ENCODE measurements at regions not wholly inside any gene's neighbourhood (a gene's known extent, or its start where the extent isn't known, plus 50 kb on each side); places are given as distances from the start of the nearest gene placed in this dataset.
"Not testable (repeated sequence)": the region's sequence is repeated elsewhere in the genome, so short reads cannot be mapped to it uniquely, and the experiment has no call there.

DNA sequence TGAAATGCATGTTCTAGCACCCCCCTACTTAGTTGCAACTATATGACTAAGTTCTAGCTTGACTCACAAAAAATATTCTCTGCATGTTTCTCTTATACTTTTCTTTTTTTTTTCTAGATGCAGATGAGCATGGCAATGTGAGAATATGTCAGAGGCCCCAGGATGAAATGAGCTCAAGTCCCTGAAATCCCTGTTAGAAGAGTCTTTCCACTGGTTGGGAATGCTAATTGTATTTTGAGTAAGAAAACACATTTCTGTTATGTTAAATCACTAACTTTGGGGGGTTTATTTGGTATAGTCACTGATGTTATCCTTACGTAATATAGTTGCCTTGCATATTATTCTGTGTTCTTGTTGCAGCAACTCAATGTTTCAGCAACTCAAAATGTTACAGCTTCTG, 306.1 kb upstream of the CCDC179 start:
- Mint-ChIP-seq H3K4me1 (no peaks in the 10 kb centered on the region), H3K36me3 (no peaks in the 10 kb centered on the region), H3K4me3 (no peak overlapping the region), H3K27ac (no peak overlapping the region), H3K27me3 (no peaks in the 10 kb centered on the region), H3K9me3 (no peaks in the 10 kb centered on the region)

DNA sequence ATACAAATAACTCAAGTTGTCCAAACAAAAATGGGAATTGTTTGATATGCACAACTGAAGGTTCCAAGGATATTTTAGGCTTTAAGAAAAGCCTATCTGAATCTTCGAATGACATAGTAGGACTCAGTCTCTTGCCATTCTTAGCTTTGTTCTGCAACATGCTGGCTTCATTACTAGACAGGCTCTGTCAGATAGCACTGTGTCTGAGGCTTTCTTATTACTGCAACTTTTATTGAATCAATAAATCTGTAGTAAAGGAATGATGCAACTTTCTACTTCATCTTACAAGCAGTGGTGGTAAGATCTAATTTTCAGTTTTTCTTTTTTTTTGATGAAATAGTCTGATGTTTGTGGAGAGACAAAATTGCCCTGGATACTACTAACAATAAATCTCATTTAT, 319.3 kb upstream of the CCDC179 start:
- no peaks in the 10 kb centered on the region for H3K9me3 Mint-ChIP-seq
- H3K36me3 Mint-ChIP-seq: peaks cover 5% of the 10 kb centered on the region
- H3K27ac Mint-ChIP-seq: no peak overlapping the region
- no peak overlapping the region for H3K4me3 Mint-ChIP-seq
- H3K27me3 Mint-ChIP-seq: no peaks in the 10 kb centered on the region
- H3K4me1 Mint-ChIP-seq: peaks cover 4% of the 10 kb centered on the region

DNA sequence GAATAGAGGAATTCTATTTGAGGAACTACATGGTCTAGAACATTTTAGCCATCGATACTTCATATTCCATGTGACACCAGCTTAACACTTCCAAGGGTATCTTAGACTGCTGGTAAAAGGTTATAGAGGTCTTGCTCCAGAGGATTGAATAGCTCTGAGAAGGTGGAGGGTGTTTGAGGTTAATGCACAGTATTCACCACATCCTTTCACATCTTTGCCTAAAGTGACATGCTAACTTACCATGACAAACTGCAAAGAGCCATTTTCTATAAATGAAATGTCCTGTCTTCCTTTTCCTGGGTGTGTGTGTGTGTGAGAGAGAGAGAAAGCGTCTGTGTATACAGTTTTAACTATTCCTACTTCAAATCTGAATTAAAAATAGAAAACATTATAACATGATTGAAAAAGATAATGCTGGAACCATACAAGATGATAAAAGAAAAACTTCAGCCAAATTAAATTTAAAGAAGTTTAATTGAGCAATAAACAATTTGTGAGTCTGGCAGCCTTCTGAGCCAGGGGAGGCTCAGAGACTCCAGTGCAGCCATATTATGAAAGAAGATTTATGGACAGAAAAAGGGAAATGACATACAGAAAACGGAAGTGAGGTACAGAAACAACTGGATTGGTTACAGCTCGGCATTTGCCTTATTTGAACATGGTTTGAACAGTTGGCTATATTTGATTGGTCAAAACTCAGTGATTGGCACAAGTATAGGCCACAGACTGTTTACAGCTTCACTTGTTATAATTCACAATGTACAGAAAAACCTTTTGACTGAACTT, 320.9 kb upstream of the CCDC179 start:
- Mint-ChIP-seq H3K27ac (no peak overlapping the region), H3K4me1 (peaks cover 4% of the 10 kb centered on the region), H3K36me3 (peaks cover 4% of the 10 kb centered on the region)

DNA sequence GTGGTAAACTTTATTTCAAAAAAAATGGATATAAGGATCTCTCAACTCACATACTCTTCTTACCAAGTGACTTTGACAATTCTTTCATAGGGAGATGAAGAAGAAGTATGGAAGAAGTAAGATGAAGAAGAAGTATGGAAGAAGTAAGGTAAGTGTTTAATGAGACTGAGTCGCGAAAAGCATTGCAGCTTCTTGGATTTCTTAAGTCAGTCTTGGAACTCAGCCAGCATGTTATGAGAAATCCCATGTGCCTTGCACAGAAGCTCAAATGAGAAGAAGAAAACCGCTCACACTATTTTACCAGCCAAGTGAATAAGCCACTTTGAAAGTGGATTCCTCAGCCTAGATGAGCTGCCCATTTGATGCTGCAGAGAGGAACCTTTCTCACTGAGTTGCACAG, 332.0 kb upstream of the CCDC179 start:
- H3K27me3 Mint-ChIP-seq: no peaks in the 10 kb centered on the region
- H3K4me1 Mint-ChIP-seq: no peaks in the 10 kb centered on the region
- H3K36me3 Mint-ChIP-seq: peaks cover 8% of the 10 kb centered on the region
- H3K9me3 Mint-ChIP-seq: peaks cover 5% of the 10 kb centered on the region
- no peak overlapping the region for H3K27ac Mint-ChIP-seq
- no peak overlapping the region for H3K4me3 Mint-ChIP-seq

More for the DNA sequence above, 320.9 kb upstream of the CCDC179 start:
- H3K27me3 Mint-ChIP-seq: no peaks in the 10 kb centered on the region
- H3K9me3 Mint-ChIP-seq: no peaks in the 10 kb centered on the region
- H3K4me3 Mint-ChIP-seq: no peak overlapping the region

DNA sequence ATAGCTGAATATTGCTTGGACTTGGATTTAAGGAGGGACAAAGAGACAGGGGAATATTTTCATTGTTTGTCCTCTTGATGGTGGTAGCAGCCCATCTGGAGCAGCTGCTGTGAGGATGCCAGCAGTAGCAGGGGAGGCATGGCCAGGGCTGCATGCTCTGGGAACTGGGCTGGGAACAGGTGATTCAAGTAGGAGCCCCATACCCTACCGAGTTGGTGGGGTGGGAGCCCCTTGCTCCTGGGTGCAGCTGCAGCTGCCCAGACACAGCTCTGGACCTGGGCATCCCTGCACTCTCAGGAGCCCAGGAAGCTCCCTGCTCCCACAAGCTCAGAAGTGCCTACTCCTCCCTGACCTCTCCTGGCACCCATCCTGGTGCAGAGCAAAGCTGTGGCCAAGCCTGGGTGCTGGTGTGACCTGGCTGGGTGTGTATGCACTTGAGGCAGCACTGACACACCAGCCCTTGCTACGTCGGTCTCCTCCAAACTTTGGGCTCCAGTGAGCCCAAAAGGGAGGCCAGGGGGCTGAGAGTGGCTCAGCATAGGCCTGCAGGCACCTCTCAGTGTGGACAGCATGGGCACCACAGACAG, 341.8 kb upstream of the CCDC179 start:
- no peak overlapping the region for H3K27ac Mint-ChIP-seq
- H3K9me3 Mint-ChIP-seq: peaks cover 5% of the 10 kb centered on the region
- H3K4me1 Mint-ChIP-seq: no peaks in the 10 kb centered on the region
- no peaks in the 10 kb centered on the region for H3K27me3 Mint-ChIP-seq
- peaks cover 4% of the 10 kb centered on the region for H3K36me3 Mint-ChIP-seq
- no peak overlapping the region for H3K4me3 Mint-ChIP-seq

DNA sequence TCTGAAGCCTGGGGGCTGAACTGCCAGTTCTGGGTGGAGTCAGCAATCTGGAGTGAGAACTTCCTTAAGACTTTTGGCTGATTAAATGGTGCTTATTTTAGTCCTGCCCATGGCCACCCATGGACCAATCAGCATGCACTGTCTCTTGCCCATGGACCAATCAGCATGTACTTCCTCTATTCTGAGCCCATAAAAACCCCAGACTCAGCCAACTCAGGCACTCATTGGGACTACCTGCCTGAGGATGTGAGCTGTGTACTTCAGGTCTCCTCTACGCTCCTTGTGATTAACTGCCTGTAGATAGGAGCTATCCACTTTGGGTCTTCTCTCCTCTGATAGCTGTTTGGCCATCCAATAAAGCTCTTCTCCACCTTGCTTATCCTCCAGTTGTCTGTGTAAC, 342.3 kb upstream of the CCDC179 start:
- Mint-ChIP-seq H3K4me3 (no peak overlapping the region), H3K36me3 (peaks cover 2% of the 10 kb centered on the region), H3K9me3 (peaks cover 4% of the 10 kb centered on the region), H3K27ac (no peak overlapping the region), H3K4me1 (no peaks in the 10 kb centered on the region), H3K27me3 (no peaks in the 10 kb centered on the region)

DNA sequence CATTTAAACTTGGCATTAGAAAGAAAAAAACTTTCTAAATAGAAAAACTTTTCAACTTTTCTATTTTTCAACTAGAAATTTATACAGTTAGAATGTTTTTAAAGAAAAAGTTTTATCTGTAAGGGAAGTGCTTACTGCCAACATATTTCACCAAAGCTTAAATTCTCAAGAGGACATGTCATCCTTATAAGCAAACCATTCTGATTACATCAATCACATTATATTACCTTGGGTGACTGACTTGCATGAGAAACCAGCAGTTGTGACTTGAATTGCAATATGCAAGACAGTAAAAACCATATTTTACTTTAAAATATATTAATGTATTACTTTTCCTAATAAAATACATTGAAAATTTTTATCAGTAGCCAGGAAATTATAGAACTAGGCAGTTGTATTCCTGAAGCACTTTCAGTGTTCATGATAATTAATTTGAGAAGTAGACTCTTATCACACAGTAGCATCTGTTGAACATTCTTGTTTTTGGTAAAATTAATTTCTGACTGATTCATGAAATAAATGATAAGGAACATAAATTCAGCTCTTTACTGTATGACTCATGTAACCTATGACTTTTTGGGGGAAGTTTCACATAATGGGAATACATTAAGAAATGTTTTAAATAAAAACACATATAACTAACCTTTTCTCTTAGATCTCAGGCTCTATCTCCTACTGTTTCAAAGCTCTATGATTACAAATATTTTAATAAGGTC, 345.0 kb upstream of the CCDC179 start:
- Mint-ChIP-seq H3K9me3 (no peaks in the 10 kb centered on the region), H3K27me3 (no peaks in the 10 kb centered on the region), H3K4me1 (no peaks in the 10 kb centered on the region), H3K27ac (no peak overlapping the region), H3K36me3 (no peaks in the 10 kb centered on the region), H3K4me3 (no peak overlapping the region)

DNA sequence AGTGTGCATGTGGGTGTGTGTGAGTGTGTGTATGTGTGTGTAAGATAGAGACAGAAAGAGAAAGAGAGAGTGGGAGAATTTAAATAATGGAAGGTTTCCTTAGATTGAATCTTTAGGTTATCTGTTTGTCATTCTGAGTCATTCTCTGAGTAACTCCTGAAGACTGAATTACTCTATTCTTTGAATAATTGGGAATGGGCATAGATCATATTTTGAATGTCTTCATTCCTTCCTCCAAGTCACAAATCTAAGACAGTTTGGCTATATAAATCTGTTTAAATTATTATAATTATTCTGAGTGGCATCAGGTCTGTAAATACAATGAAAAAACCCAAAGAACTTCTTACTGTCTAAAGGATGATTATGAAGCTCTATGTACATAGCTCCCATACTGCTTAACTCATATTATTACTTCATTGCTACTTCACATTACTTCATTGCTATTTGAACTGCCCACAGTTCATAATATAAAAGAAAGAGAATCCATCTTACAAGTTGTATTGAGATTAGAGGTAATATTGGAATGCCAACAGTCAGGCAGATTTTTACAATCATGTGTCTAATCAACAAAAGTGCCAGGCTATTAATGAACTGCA, 346.6 kb upstream of the CCDC179 start:
- H3K9me3 Mint-ChIP-seq: no peaks in the 10 kb centered on the region
- H3K4me3 Mint-ChIP-seq: no peak overlapping the region
- H3K4me1 Mint-ChIP-seq: no peaks in the 10 kb centered on the region
- H3K27me3 Mint-ChIP-seq: no peaks in the 10 kb centered on the region
- no peak overlapping the region for H3K27ac Mint-ChIP-seq
- H3K36me3 Mint-ChIP-seq: no peaks in the 10 kb centered on the region

DNA sequence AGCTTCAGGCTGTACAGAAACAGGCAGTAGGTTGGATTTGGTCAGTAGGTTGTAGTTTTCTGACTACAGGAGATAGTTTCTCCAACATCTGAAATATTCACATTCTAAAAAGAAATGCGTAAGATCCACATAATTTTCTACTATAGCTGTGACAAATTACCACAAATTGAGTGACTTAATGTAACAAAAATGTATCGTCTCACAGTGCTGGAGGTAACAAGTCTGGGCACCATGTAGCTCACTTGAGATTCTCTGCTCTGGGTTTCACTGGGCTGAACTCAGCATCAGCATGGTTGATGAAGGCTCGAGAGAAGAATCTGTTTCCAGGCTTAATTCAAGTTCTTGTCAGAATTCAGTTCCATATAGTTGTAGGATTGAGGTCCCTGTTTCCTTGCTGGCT, 350.9 kb upstream of the CCDC179 start:
- H3K9me3 Mint-ChIP-seq: no peaks in the 10 kb centered on the region
- H3K27me3 Mint-ChIP-seq: no peaks in the 10 kb centered on the region

DNA sequence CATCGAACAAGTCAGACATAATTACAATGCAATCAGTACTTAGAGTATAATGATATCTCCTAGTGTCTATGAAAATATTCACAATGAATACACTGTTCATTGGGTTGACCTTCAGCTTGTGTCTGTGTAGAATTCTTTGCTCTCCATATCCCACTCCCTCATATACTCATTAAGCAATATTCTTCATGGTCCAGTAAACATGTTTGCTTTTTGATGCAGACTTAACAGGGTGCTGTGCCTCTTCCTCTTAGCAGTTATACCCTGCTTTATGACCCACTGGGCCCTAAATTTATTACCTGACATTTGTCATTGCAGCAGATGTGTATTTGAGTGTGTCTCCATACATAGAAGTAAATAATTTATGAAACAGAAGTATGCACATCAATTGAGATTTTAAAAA, 352.5 kb upstream of the CCDC179 start:
- H3K27me3 Mint-ChIP-seq: no peaks in the 10 kb centered on the region
- H3K4me1 Mint-ChIP-seq: no peaks in the 10 kb centered on the region
- peaks cover 10% of the 10 kb centered on the region for H3K9me3 Mint-ChIP-seq
- H3K4me3 Mint-ChIP-seq: no peak overlapping the region
- H3K27ac Mint-ChIP-seq: no peak overlapping the region
- no peaks in the 10 kb centered on the region for H3K36me3 Mint-ChIP-seq

More for the DNA sequence above, 350.9 kb upstream of the CCDC179 start:
- H3K4me1 Mint-ChIP-seq: no peaks in the 10 kb centered on the region
- H3K4me3 Mint-ChIP-seq: no peak overlapping the region
- no peak overlapping the region for H3K27ac Mint-ChIP-seq
- no peaks in the 10 kb centered on the region for H3K36me3 Mint-ChIP-seq

DNA sequence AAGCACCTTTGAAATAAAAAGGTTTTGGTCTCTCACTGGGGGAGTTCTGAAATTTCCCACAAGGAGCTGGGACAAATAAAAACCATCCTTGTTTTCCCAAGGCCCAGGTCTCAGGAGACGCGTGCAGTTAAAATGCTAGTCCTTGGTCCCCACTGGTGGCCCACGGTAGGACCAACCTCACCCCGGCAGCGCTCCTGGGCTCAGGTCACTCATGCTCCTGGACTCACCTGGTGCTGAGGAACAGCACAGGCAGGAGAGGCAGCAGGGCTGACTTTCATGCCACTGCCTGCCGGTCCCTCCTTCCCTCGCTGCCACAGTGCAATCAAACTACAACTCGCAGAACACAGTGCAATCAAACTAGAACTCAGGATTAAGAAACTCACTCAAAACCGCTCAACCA, 356.8 kb upstream of the CCDC179 start:
- Mint-ChIP-seq H3K4me1 (no peaks in the 10 kb centered on the region), H3K36me3 (no peaks in the 10 kb centered on the region), H3K9me3 (peaks cover 12% of the 10 kb centered on the region), H3K27me3 (no peaks in the 10 kb centered on the region), H3K4me3 (no peak overlapping the region), H3K27ac (no peak overlapping the region)

DNA sequence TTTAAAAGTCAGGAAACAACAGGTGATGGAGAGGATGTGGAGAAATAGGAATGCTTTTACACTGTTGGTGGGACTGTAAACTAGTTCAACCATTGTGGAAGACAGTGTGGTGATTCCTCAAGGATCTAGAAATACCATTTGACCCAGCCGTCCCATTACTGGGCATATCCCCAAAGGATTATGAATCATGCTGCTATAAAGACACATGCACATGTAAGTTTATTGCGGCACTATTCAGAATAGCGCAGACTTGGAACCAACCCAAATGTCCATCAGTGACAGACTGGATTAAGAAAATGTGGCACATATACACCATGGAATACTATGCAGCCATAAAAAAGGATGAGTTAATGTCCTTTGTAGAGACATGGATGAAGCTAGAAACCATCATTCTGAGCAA, 359.8 kb upstream of the CCDC179 start:
- not testable (repeated sequence) for H3K4me3 Mint-ChIP-seq, H3K27me3 Mint-ChIP-seq, H3K27ac Mint-ChIP-seq, H3K36me3 Mint-ChIP-seq, H3K4me1 Mint-ChIP-seq
- H3K9me3 Mint-ChIP-seq: peaks cover 12% of the 10 kb centered on the region

DNA sequence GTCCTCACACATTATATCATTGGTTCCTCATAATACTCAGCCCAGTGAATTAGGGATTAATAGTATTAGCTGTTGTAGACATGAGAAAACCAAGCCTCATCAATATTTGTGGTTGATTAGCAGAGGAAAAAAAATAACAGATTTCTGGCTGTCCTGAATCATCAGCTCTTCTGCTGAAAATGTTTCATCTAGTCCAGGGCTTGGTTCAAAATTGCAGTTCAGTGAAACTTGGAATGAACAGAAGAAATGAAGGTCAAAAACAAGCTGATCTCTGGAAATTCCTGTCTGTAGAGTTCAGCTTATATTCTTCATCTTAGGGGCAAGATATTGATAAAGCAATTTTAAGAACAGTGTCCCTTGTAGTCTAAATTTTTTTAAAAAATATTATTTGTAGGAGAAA, 361.1 kb upstream of the CCDC179 start:
- peaks cover 12% of the 10 kb centered on the region for H3K9me3 Mint-ChIP-seq
- no peaks in the 10 kb centered on the region for H3K4me1 Mint-ChIP-seq
- H3K36me3 Mint-ChIP-seq: no peaks in the 10 kb centered on the region
- H3K27me3 Mint-ChIP-seq: no peaks in the 10 kb centered on the region
- no peak overlapping the region for H3K27ac Mint-ChIP-seq
- no peak overlapping the region for H3K4me3 Mint-ChIP-seq

DNA sequence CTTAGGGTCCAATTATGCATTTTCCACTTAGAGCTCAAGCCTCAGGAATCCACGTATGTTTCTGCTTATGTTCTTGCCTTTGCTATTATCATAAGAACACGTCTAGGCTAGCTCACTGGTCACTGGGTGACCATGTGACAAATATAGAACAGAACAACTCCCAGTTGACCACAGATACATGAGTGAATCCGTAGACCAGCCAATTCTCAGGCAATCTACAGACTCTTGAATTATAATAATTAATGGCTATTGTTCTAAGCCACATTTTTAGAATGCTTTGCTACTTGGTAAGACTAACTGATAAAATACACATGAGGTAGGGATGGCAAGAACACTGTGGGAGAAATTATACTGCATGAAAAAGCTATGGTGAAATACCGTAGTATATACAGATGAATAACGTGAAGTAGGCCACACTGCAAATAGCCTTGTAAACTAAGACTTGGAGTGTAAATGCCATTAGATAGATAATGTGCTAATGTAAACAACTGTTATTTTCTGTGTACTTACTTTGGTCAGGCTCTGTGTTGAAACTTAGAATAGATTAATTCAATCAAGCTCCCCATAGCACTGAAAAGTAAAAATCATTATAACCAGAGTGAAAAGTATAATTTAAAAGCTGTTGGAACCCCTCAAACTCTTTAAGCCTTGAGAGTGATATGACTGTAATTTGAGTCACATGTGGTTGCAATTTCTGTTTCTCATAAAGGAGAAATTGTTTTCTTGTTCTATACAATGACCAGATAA, 366.2 kb upstream of the CCDC179 start:
- no peaks in the 10 kb centered on the region for H3K9me3 Mint-ChIP-seq
- no peaks in the 10 kb centered on the region for H3K4me1 Mint-ChIP-seq
- H3K36me3 Mint-ChIP-seq: no peaks in the 10 kb centered on the region
- no peak overlapping the region for H3K4me3 Mint-ChIP-seq
- no peaks in the 10 kb centered on the region for H3K27me3 Mint-ChIP-seq
- H3K27ac Mint-ChIP-seq: no peak overlapping the region

DNA sequence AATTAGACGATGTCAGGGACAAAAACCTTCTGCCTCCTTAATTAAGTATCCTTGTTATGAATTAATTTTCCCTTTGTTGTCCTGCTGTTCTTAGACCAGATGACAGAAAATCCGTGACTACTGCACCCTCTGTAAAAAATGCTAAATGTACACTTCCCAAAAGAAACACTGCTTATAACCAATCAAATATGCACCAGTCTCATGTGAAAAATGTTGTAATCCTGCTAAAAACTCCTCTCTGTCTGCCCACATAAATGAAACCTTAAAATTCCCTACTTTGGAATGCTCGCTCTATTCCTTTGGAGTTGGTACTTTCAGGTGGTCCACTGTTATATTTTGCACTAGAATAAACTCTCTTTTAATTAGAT, 366.8 kb upstream of the CCDC179 start:
- no peaks in the 10 kb centered on the region for H3K9me3 Mint-ChIP-seq
- H3K4me3 Mint-ChIP-seq: no peak overlapping the region
- no peaks in the 10 kb centered on the region for H3K4me1 Mint-ChIP-seq
- H3K36me3 Mint-ChIP-seq: no peaks in the 10 kb centered on the region
- no peak overlapping the region for H3K27ac Mint-ChIP-seq
- no peaks in the 10 kb centered on the region for H3K27me3 Mint-ChIP-seq

All from activated naive CD4-positive, alpha-beta T cell treated with anti-CD3 and anti-CD28 coated beads, Interleukin-2, amount 50 U/mL, for 24 hours (primary cell).